Right atrium auricular region (tissue), 2 donors: ENCODE measurements at regions not wholly inside any gene's neighbourhood (a gene's known extent, or its start where the extent isn't known, plus 50 kb on each side); places are given as distances from the start of the nearest gene placed in this dataset.
A peak's percentile ranks its signal among the peaks of the same experiment; 100 is the strongest.
"Not testable (repeated sequence)": the region's sequence is repeated elsewhere in the genome, so short reads cannot be mapped to it uniquely, and the experiment has no call there.

ENCODE experiments used
- DNase-seq: peaks from one replicate; pipeline ENCODE4 v3.0.0-alpha.2; 2019; ENCODE audit warnings: low spot score
- H3K27ac ChIP-seq, 2 donors: fragments of 200-600 bp; sonication (generic); 1 replicate in 1 of 2; 2 replicates in 1 of 2; pipeline ENCODE4 v1.5.1; 2016 to 2019
- H3K27me3 ChIP-seq, 2 donors: fragments of 200-600 bp; sonication (generic); one replicate each; pipeline versions ENCODE4 v1.5.1 to v1.6.0; 2017 to 2019
- H3K36me3 ChIP-seq: fragments of 200-600 bp; sonication (generic); one replicate; pipeline ENCODE4 v1.5.1; 2016
- H3K4me1 ChIP-seq, 2 donors: fragments of 200-600 bp; sonication (generic); one replicate each; pipeline versions ENCODE4 v1.5.1 to v1.6.0; 2017 to 2019
- H3K4me3 ChIP-seq, 2 donors: fragments of 200-600 bp; sonication (generic); 1 replicate in 1 of 2; 2 replicates in 1 of 2; pipeline ENCODE4 v1.5.1; 2017 to 2019; ENCODE audit warnings: mild to moderate bottlenecking in 1 of 2, moderate library complexity in 1 of 2
- H3K9me3 ChIP-seq, 2 donors: fragments of 200-600 bp; sonication (generic); one replicate each; pipeline ENCODE4 v1.5.1; 2019
- TF ChIP-seq, protein P1 (sequence below), 2 donors: fragments of 200-600 bp; sonication (generic); IDR thresholded peaks; one replicate each; pipeline ENCODE4 v1.5.1; 2019; ENCODE audit warnings: antibody characterized with exemption in 2 of 2

DNA sequence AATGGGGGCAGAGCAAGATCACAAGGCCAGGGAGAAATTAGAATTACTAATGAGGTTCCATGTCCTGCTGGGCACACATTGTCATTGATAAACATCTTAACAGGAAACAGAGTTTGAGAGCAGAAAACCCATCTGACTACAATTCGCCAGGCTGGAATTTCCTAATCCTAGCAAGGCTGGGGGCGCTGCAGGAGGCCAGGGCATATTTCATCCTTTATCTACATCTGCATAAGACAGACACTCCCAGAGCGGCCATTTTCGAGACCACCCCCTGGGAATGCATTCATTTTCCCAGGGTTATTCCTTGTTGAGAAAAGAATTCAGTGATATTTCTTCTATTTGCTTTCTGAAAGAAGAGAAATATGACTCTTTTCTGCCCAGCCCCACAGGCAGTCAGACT lies 152.7 kb downstream of the SUCLG1 start:
- TF ChIP-seq, protein P1, sequence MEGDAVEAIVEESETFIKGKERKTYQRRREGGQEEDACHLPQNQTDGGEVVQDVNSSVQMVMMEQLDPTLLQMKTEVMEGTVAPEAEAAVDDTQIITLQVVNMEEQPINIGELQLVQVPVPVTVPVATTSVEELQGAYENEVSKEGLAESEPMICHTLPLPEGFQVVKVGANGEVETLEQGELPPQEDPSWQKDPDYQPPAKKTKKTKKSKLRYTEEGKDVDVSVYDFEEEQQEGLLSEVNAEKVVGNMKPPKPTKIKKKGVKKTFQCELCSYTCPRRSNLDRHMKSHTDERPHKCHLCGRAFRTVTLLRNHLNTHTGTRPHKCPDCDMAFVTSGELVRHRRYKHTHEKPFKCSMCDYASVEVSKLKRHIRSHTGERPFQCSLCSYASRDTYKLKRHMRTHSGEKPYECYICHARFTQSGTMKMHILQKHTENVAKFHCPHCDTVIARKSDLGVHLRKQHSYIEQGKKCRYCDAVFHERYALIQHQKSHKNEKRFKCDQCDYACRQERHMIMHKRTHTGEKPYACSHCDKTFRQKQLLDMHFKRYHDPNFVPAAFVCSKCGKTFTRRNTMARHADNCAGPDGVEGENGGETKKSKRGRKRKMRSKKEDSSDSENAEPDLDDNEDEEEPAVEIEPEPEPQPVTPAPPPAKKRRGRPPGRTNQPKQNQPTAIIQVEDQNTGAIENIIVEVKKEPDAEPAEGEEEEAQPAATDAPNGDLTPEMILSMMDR (IDR thresholded peaks at IDR 0.05): no peak
- no peak overlapping the region for H3K4me3 ChIP-seq
- H3K4me1 ChIP-seq: no peaks in the 10 kb centered on the region
- no peaks in the 10 kb centered on the region for H3K27me3 ChIP-seq
- DNase-seq: no peak
- no peak overlapping the region for H3K27ac ChIP-seq
- no peaks in the 10 kb centered on the region for H3K36me3 ChIP-seq
- peaks cover 0 to 4% of the 10 kb centered on the region in 2 donors for H3K9me3 ChIP-seq

DNA sequence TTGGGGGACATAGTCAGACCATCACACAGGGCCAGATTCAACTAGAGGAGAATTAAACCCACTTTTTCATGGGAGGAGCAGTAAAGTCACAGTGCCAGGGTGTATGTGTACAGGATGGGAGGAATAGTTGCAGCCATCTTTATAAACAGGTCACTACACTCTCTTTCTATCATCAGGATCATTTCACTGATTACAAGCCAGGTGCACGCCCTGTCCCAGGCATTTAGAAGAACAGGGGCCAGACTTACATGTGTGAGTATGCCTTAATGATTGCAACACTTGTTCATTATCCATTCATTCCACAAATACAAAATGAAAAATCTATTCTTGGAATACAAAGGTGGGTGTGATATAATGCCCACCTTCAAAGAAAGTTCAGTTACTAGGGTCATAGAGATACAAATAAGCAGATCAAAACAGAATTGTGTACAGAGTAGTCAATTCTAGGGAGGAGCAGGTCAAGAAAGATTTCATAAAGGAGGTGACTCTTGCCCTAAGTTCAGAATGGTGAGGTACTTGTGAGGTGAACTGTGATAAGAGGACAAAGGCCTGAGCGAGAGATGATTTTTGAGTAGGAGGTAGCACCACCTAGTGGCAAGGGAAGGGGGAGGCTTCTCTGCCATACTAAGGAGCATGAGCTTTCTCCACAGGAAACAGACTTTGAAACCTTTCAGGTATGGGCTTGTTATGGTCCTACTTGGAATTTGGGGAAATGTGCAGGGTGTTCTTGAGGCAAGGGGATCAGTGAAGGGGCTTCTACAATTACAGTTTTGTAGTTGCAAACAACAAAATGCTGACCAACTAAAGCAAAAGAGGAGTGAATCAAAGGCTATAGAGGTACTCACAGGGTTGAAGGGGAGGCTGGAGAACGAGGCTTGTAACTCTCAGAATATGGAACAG lies 156.3 kb downstream of the SUCLG1 start:
- H3K27ac ChIP-seq: no peak overlapping the region
- TF ChIP-seq, protein P1 (IDR thresholded peaks at IDR 0.05): peak; percentile 29 to 70
- no peaks in the 10 kb centered on the region for H3K36me3 ChIP-seq
- no peak overlapping the region for H3K4me3 ChIP-seq
- no peaks in the 10 kb centered on the region for H3K27me3 ChIP-seq
- no peak for DNase-seq
- H3K4me1 ChIP-seq: no peaks in the 10 kb centered on the region
- peaks cover 0 to 4% of the 10 kb centered on the region in 2 donors for H3K9me3 ChIP-seq

DNA sequence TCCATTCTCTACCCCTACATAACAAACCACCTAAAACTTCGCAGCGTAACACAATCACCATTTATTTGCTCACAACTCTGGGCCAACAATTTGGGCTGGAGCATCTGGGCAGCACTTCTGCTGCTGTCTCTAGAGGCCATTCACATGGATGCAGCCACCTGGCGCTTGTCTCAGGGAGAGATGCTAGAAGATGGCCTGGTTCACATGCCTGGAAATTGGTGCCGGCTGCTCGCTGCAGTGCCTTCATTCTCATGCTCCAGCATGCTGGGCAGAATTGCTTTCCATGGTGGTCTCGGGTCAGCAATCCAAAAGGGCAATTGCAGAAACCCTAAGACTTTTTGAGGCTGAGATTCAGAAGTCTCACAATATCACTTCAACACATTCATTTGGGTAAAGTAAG lies 157.4 kb downstream of the SUCLG1 start:
- Histone ChIP-seq H3K27me3 (no peaks in the 10 kb centered on the region), H3K9me3 (peaks cover 0 to 4% of the 10 kb centered on the region in 2 donors), H3K4me3 (no peak overlapping the region), H3K36me3 (no peaks in the 10 kb centered on the region), H3K4me1 (no peaks in the 10 kb centered on the region), H3K27ac (no peak overlapping the region)
- DNase-seq: no peak
- TF ChIP-seq, protein P1 (IDR thresholded peaks at IDR 0.05): no peak

DNA sequence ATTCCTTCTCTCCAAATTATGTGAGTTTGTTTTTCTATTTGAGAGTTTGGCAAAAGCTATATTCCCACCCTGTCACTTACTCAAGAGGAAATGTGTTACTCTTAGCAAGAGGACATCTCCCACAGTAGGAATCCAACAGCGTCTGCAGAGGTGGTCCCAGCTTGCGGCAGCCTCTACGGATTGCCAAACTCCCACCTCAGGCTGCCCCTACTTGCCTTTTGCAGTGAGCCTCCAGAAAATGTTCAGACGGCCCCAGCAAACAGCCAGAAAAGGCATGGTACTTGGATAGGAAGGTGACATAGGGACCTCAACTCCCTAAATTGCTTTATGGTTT lies 158.4 kb downstream of the SUCLG1 start:
- Histone ChIP-seq H3K27me3 (no peaks in the 10 kb centered on the region), H3K4me1 (no peaks in the 10 kb centered on the region), H3K4me3 (no peak overlapping the region), H3K27ac (no peak overlapping the region), H3K9me3 (no peaks in the 10 kb centered on the region), H3K36me3 (no peaks in the 10 kb centered on the region)
- TF ChIP-seq, protein P1 (IDR thresholded peaks at IDR 0.05): no peak
- DNase-seq: no peak

DNA sequence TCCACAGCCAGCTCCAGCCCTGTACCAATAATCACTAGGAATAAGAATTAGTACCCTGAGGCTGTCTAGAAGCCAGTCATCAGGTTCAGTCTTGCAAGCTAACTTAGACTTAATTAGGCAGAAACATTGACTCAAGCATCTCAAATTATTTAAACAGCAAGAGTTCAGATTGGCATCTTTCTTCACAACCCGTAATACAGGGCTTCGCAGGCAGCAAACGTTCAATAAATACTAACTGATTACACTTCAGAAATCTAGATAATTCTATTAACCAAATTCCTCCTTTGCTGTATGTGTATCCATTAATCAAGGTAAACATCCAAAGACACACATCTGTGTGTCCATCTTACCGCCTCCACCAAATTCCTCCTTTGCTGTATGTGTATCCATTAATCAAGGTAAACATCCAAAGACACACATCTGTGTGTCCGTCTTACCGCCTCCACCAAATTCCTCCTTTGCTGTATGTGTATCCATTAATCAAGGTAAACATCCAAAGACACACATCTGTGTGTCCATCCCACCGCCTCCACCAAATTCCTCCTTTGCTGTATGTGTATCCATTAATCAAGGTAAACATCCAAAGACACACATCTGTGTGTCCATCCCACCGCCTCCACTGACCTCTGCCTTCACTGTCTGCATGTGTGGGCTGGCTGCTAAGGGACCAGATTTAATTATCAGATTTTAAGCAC lies 158.9 kb downstream of the SUCLG1 start:
- H3K4me1 ChIP-seq, H3K36me3 ChIP-seq, H3K27ac ChIP-seq, H3K27me3 ChIP-seq, DNase-seq, H3K4me3 ChIP-seq, H3K9me3 ChIP-seq: not testable (repeated sequence)

DNA sequence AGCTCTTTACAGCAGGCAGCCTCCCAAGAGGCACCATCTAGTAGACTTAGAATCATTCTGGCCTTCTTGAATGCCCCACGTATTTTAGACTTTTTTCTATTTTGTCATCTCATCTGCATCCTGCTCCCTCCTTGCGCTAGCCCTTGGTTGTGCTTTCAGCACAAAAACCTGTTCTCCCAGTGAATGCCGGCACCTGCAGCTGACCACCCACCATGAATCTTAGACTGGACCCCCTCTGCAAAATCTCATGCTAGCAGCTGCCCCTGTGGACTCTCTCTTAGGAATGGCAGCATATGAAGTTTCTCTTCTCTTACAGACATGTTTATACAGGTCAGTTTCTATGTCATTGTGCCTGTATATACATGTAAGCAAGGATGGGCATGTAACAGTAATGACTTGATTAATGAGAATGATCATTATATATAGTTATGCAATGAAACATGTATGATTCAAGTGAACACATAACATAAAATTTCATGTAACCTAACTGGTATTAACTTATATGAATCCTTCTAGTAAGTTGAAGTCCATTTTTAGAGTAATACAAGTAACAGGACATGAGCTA lies 159.8 kb downstream of the SUCLG1 start:
- TF ChIP-seq, protein P1 (IDR thresholded peaks at IDR 0.05): no peak
- Histone ChIP-seq H3K9me3 (no peaks in the 10 kb centered on the region), H3K27me3 (no peaks in the 10 kb centered on the region), H3K27ac (no peak overlapping the region), H3K36me3 (no peaks in the 10 kb centered on the region), H3K4me3 (no peak overlapping the region), H3K4me1 (no peaks in the 10 kb centered on the region)
- DNase-seq: no peak
